Activated CD8-positive, alpha-beta memory T cell treated with anti-CD3 and anti-CD28 coated beads, Interleukin-2, amount 50 U/mL, for 48 hours (primary cell): ENCODE measurements at regions not wholly inside any gene's neighbourhood (a gene's known extent, or its start where the extent isn't known, plus 50 kb on each side); places are given as distances from the start of the nearest gene placed in this dataset.

ENCODE experiments used
- DNase-seq: peaks from one replicate; pipeline ENCODE4 v3.0.0-alpha.2; 2020

- DNase-seq = no peak
Observed at GRCh38 chr7:46028246-46028645, 107.2 kb upstream of the IGFBP3 start.

- DNase-seq = no peak
Observed at GRCh38 chr7:46026741-46027140, 105.7 kb upstream of the IGFBP3 start.

DNA sequence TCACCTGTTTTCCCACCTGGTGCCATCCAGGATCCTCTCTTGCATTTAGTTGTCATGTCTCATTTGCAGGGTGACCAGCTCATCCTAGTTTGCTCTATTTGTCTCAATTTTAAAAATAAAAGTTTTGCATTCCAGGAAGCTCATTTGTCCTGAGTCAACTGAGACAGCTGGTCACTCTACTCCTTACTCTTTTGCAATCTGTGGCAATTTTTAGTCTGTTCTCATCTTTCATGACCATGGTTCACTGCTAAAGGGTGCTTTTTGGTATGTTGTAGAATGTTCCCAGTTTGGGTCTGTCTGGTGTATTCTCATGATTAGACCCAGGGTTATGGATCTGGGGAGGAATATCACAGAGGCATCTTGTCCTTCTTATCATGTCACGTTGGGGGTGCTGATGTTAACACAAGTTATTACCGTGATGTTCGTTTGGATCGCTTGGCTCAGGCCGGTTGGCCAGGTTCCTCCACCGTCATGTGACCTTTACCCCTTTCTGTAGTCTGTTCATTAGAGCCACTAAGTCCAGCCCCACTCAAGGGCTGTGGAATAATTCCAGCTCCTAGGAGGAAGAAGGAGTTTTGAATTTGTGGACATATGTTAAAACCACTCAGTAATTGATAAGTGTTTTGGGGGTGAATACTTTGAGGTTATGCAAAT is 103.3 kb upstream of the IGFBP3 start:
- DNase-seq = no peak

GRCh38 chr7:46022397-46022796 is 101.3 kb upstream of the IGFBP3 start:
- DNase-seq = no peak

DNA sequence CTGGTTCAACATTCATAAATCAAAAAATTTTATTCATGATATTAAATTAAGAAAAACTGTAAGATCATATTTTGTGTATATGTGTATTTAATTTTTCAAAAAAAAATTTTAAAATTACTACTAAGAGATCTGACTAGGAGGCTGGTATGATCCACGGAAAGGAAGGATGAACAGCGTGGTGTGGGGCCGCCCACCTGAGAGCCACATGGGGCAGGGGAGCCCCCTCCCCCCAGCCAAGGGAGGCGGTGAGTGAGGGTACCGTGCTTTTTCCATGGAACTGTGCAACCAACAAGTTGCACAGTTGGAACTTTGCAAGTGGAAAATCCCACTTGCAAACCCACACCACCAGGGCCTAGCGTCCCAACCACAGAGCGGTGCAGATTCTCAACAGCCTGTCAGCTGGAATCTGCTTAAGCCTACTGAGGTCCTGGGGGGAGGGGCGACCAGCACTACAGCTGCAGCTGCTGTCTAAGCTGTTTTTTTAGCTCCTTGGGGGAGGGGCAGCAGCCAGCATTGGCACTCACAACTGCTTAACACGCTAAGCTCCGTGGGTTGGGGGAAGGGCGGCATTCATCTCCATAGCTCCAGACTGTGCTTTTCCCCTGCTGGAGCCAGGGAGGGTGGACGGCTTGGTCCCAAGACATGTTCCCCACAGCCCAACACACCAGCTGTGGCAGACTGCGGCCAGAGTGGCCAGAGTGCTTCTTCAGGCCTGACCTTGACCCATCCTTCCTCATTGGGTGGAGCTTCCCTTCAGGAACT is 94.2 kb upstream of the IGFBP3 start:
- DNase-seq = no peak

- DNase-seq = no peak
Observed at GRCh38 chr7:46011501-46011900, 90.4 kb upstream of the IGFBP3 start.

DNA sequence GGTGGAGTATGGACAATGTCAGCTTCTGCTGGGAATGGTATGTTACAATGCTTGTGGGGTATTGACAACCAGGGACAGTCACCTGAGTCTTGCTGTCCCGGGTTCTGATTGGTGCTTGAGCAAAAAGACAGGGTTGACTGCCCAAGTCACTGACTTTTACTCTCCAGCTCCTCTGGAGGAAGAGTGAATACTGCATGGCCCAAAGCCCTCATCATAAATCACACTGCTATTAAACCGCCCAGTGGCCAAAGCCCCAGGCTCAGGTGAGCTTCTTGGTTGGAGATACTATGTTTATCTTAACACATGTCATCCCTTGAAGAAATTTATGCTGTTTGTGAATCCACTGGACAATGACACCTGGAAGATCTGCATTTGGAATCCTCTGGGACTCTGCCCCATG is 90.0 kb upstream of the IGFBP3 start:
- DNase-seq = no peak

DNA sequence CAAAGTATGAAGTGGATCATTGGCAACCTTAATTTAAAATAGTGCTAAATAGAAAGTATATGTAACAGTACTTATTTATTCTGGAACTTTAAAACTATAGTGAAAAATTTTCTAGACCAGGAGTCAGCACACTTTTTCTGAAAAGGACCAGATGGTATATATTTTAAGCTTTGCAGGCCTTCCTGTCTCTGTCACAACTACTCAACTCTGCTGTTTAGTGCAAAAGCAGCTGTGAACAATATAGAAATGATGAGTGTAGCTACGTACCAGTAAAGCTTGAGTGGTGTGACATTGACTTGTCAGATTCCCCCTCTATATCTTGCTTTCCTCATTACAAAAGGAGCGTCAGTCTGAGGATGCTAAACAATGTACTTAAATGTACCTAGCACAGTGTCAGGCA is 88.1 kb upstream of the IGFBP3 start:
- no peak for DNase-seq

- no peak for DNase-seq
Observed at GRCh38 chr7:46007990-46008643, 87.0 kb upstream of the IGFBP3 start.

DNA sequence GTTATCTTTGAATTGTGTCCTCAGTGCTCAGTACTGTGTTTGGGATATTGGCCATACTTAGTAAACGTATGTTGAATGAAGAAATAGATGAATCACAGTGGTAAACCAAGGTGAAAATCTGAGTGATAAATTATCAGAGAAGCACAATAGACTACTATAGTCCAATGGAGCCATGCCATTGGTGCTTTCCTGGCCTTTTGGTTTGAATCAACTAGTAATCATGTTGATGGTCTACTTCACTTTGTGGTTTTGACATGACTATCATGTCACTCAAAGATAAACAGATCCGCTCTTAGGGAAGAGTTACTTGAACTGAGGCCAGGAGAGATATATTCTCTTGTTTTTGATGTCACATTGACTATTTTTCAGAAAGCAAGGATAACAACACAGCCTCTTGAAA is 86.1 kb upstream of the IGFBP3 start:
- DNase-seq = no peak

- DNase-seq = no peak
Observed at GRCh38 chr7:46006723-46007122, 85.7 kb upstream of the IGFBP3 start.

- DNase-seq = no peak
Observed at GRCh38 chr7:46006212-46006611, 85.1 kb upstream of the IGFBP3 start.

DNA sequence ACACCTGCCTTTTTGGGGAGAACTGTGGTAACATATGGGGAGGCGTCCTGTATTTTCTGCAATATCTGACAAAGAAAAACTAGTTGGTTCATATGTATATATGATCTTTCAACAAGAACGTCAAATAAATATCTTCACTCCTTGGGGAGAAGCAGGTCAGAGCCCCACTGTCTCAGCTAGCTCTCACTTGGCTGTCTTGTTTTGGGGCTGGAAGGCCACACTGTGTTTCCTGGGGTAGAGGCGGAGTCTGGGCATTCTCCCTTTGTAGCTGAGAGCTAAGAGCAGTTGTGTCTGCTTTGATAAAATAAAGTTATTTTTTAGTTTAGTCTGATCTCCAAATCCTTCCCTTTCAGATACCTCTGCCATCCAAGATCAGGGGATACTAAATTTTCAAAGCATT is 83.9 kb upstream of the IGFBP3 start:
- DNase-seq = no peak

DNA sequence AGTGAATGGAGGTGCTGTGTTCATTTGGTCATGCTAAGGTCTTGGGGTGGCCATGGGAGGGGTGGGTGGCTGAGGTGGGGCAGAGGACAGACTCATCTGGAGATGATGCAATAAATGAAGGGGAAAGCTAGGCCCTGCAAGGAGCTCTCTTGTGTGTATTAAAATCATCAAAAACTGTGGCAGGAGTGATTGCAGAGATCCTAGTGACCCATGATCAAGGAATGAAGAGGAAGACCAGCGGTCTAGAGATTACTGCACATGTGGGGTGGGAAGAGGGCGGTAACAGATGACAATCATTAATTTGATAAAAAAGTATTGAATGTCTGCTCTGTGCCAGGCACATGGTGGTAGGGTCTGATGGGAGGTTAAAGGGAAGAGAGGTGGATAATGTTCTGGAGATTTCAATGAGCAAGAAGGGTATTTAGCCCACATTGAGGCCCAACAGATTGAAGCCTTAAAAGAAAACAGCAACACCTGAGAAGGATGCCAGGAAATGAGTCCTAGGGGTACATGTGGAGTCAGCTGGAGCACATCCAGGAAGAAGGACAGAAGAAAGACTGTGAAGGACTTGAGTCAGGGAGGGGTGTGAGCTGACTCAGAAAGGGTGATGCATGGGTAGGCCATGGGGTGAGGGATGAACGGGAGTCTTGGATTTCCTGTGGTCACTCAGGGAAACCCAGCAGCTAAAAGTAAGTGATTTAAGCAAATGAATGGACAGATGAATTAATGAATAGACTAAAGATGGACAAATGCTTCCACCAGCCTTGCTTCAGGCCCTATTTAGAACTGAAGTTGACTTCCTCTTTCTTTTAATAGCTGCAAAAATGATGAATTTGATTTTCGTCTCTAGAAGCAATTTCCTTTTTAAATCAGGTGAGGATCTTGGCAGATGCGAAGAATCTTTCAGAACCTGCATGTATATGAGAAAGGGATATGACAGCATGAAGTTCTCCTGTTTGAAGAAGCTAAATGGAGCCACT is 83.1 kb upstream of the IGFBP3 start:
- DNase-seq = no peak

DNA sequence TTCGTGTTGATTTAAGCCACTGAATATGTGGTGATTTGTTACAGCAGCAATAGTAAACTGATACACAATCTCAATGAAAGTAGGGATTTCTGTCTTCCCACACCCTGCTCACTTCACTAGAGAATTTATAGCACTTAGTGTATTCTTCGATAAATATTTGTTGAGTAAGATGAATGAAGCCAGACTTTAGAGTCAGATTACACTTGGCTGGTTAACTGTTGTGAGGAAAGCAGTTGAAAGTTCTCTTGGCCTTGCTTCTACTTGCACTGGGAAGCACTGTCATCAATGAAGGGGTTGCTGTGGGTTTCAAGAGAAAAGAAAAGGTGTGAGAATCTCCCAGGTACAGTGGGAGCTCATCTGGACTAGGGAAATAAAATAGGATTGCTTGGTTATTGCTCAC is 82.1 kb upstream of the IGFBP3 start:
- no peak for DNase-seq

DNA sequence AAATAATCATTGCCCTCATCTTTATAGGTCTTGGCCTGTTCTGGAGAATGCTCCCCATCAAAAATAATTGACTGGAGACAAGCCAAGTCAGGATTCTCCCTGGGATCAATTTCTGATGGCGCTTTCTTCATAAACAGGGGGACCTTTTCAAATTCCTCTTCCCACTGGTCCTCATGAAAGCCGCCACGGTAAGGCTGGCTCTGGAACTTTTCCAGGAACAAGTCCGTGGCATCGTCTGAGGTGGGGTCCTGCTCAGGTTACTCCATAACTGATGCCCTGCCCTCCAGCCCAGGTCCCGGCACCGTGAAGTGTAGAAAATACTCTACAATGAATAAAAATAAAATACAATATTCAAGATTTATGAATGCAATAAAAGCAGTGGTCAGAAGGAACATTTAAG is 79.4 kb upstream of the IGFBP3 start:
- no peak for DNase-seq

- no peak for DNase-seq
Observed at GRCh38 chr7:45999541-45999940, 78.5 kb upstream of the IGFBP3 start.

- no peak for DNase-seq
Observed at GRCh38 chr7:45998506-45998905, 77.4 kb upstream of the IGFBP3 start.

DNA sequence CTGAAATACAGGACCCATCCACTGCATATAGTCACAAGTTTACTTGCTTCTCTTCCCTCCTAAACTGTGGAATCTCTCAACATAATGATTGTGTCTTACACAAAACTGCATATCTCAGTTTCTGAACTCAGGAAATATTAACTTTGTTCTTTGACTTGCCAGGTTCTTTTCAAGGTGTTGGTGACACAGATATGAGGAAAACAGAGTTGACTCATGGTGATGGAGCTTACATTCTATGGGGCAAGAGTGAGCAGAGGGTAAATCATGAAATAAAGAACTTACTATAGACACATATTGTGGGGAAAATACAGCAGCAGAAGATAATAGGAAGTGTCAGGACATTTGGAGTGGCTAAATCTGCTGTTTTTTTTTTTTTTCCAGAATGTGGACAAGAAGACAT is 72.5 kb upstream of the IGFBP3 start:
- DNase-seq = no peak

DNA sequence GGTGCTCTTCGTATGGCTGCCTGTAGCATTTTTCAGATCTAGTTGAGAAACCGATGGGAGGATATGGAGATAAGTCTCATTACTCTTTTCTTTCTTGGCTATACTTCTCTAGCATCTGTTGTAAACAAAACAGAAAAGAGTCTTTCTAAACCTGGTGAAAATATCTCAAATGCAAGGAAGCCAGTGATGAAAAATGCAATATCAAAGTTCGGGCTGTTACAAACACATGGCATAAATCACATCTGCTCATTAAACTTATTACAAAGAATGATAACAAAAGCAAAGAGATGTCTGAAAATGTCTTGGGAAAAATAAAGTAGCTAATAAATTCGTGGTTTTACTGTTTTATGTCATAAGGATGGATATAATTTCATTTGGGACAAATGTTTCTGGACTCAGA is 71.8 kb upstream of the IGFBP3 start:
- no peak for DNase-seq

DNA sequence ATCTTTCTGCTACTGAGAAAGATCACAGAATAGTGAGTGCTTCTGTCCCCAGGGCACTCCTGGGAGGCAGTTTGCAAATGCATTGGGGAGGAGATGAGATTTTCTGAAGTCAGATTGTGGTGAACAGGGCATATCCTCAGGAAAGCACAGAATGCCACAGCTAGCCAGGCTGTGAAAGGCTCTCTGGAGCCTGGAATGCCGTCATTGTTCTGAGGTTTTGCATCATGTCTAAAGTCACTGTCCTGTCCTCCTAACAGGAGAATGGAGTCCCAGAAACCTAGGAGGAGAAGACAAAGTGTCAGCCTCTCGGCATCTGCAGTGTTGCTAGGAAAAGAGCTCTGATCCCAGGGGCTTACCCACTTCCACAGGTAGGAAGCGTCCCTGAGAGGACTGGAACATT is 69.2 kb upstream of the IGFBP3 start:
- DNase-seq = no peak

DNA sequence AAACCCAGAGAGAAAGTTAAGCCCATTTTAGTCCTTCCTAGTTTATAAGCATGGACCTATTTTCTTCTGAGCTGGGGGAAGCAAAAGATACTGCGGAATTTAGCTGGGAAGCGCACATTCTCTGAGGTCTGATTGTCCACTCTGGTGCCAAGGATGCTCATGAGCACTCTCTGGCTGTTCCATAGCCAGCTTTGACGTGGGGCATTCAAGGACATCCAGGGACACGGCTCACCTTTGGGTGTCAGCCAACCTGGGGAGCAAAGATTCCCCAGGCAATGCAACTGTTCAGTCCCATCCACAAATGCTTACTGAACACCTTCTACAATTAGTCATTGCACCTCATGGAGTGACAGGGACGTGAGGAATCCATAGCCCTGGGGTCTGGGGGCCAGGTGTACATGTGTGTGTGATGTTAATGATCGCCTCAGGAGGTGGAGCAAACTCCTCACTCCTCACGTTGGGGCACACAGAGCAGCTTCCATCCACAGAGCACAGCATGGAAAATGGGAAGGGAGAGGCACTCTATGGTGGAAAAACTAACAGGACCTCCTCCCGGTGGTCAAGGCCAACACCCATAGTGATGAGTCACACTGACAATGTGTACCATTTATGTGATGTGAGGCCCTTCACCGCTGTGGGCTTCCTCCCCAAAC is 67.5 kb upstream of the IGFBP3 start:
- no peak for DNase-seq
